Activated naive CD4-positive, alpha-beta T cell treated with anti-CD3 and anti-CD28 coated beads for 36 hours (primary cell): ENCODE measurements at regions not wholly inside any gene's neighbourhood (a gene's known extent, or its start where the extent isn't known, plus 50 kb on each side); places are given as distances from the start of the nearest gene placed in this dataset.

ENCODE experiments used
- CTCF ChIA-PET: fragments of 350-600 bp; sonication (Branson Sonifier 250); formaldehyde crosslinking; loops from one replicate; lab custom pipeline; 2021; ENCODE audit warnings: antibody characterized with exemption; lab: Charles Lee
- DNase-seq: peaks from one replicate; pipeline ENCODE4 v3.0.0-alpha.2; 2020
- H3K27ac Mint-ChIP-seq: one replicate; pipeline ENCODE4 v1.8.0; 2021; ENCODE audit warnings: mild to moderate bottlenecking, mixed read lengths
- H3K27me3 Mint-ChIP-seq: one replicate; pipeline ENCODE4 v1.8.0; 2021; ENCODE audit warnings: low read depth, mixed read lengths
- H3K36me3 Mint-ChIP-seq: one replicate; pipeline ENCODE4 v1.8.0; 2021; ENCODE audit warnings: low read depth, mixed read lengths
- H3K4me1 Mint-ChIP-seq: one replicate; pipeline ENCODE4 v1.8.0; 2021; ENCODE audit warnings: low read depth, mixed read lengths
- H3K4me3 Mint-ChIP-seq: one replicate; pipeline ENCODE4 v1.8.0; 2021; ENCODE audit warnings: mild to moderate bottlenecking, moderate library complexity, mixed read lengths
- H3K9me3 Mint-ChIP-seq: one replicate; pipeline ENCODE4 v1.8.0; 2021; ENCODE audit warnings: mixed read lengths
- intact Hi-C: fragments of 100-400 bp; cut with micrococcal nuclease; formaldehyde crosslinking; loops from one replicate; pipeline ENCODE4 v1.15.1; 2023

DNA sequence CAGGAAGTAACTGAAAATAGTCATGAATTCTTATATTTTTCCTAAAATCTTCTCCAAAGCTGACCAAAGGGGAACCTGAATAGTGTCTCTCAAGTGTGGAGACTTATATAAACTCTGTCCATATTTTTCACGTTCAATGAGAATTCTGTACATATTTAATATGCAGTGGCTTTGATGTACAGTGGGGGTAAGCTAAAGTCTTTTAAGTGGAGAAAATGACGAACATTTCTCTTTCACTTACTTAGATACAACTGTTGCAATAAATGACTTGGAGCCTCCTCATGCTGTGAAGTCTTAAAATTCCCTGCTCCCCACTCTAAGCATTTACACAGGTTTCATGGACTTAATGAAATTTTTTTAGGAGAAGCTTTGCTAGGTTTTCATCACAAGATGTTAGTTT is 1196.7 kb downstream of the EFNB2 start:
- intact Hi-C loops = no loop called here

DNA sequence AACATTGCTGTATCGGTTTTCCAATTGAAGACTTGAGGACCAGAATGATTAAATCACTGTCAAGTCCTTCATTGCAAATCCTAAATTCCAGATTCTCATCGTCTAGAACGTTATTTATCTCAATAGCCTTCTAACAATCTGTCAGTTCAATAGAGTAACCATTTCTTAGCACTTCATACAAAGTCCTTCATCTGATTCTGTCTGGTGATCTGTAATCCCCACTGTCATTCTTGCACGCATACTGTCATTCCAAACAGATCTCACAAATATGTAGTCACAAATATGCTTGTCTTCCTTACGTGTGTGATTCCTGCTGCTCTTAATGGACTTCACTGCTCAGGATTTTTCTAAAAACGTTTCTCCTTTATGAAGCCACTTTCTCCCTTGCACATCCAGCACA is 1197.5 kb downstream of the EFNB2 start:
- Mint-ChIP-seq H3K4me3 (no peak overlapping the region), H3K27me3 (peaks cover 3% of the 10 kb centered on the region), H3K27ac (no peak overlapping the region), H3K9me3 (no peaks in the 10 kb centered on the region), H3K4me1 (no peaks in the 10 kb centered on the region), H3K36me3 (no peaks in the 10 kb centered on the region)
- no peak for DNase-seq
- CTCF ChIA-PET = interaction anchor here (0.7 kb wide), 1 partner anchor 10 kb away, joined by 3 read pairs; no protein-coding TSS in a partner anchor
- intact Hi-C loops = no loop called here

More for the DNA sequence above, 1196.7 kb downstream of the EFNB2 start:
- no peaks in the 10 kb centered on the region for H3K36me3 Mint-ChIP-seq
- CTCF ChIA-PET = no interaction called here
- H3K9me3 Mint-ChIP-seq = no peaks in the 10 kb centered on the region
- DNase-seq = no peak
- H3K27me3 Mint-ChIP-seq = peaks cover 3% of the 10 kb centered on the region
- H3K27ac Mint-ChIP-seq = no peak overlapping the region
- H3K4me1 Mint-ChIP-seq = no peaks in the 10 kb centered on the region
- no peak overlapping the region for H3K4me3 Mint-ChIP-seq

DNA sequence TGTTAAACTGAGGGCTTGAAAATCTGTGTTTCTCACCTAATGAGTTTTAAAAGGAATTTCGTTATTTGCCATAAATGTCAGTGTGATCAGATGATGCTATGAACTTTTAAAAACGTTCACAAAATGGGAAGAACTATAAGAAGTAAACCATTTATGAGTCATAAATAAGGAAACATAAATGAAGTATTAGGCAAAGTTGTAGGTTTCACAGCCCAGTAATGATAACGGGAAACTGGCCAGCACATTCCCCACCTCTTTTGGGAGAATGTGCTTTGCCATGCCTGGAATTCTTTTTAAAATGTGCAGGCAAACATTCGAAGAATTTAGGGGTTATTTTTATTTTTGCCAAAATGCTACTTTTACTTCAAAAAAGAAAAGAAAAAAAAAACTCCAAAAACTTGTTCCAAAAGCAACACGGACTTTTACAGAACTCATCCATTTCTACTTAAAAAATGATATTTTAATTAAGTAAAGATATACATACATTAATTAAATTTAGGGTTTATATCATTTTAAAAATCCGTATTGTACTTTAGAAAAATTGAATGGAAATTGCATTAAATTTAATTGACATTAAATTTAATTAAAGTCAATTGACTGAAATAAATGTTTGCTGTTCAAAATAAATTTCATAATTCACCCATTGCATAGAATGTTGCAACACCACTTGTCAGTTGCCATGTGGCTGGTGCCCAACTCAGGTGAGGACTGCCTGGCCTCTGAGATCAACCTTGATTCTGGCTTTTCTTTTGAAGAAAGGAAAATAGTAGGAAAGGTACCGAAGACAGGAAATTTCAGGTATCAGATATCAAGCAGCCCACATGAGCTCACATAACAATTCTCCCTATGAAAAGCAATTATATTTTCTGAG is 1198.5 kb downstream of the EFNB2 start:
- H3K36me3 Mint-ChIP-seq = no peaks in the 10 kb centered on the region

DNA sequence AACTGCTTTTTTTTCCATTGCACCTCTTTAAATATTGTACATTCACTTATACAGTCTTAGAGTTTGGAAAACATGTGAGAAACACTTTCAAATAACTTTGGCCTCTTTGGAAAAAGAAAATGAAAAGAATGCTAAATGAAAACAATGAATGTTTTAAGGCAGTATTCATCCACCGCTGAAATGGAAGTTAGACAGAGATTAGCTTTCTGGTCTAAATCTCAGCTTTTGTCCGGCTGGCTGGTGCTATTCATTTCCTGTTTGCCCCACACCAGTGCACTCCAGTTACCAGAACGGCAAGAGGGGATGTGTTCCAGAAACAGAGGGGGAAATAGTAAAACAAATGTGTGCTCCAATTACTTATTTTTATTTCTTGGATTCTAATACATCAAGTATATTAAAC is 1201.3 kb downstream of the EFNB2 start:
- CTCF ChIA-PET = no interaction called here
- Mint-ChIP-seq H3K27ac (no peak overlapping the region), H3K36me3 (no peaks in the 10 kb centered on the region), H3K27me3 (no peaks in the 10 kb centered on the region), H3K4me1 (no peaks in the 10 kb centered on the region), H3K9me3 (peaks cover 2% of the 10 kb centered on the region), H3K4me3 (no peak overlapping the region)
- intact Hi-C loops = no loop called here
- DNase-seq = no peak

More for the DNA sequence above, 1198.5 kb downstream of the EFNB2 start:
- Mint-ChIP-seq H3K27ac (no peak overlapping the region), H3K4me1 (no peaks in the 10 kb centered on the region), H3K4me3 (no peak overlapping the region), H3K27me3 (peaks cover 3% of the 10 kb centered on the region), H3K9me3 (no peaks in the 10 kb centered on the region)
- CTCF ChIA-PET = interaction anchor here (0.7 kb wide), 1 partner anchor 11 kb away, joined by 3 read pairs; no protein-coding TSS in a partner anchor
- no peak for DNase-seq
- intact Hi-C loops = no loop called here

DNA sequence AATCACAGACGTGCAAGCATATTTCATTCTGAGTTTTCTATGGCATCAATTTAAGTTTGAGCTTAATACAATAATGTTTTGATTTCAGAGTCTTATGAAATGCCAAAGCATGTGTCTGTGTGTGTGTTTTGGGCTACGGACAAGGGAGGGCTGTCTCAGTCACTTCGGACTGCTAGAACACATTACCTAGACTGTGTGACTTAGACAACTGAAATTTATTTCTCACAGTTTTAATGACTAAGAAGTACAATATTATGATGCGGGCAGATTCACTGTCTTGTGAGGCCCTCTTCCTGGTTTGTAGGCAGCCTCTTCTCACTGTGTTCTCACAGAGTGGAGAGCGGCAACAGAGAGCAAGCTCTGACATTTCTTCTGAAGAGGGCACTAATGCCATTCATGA is 1202.0 kb downstream of the EFNB2 start:
- Mint-ChIP-seq H3K4me3 (no peak overlapping the region), H3K36me3 (no peaks in the 10 kb centered on the region), H3K27me3 (no peaks in the 10 kb centered on the region), H3K9me3 (peaks cover 6% of the 10 kb centered on the region), H3K27ac (no peak overlapping the region), H3K4me1 (no peaks in the 10 kb centered on the region)
- intact Hi-C loops = no loop called here
- CTCF ChIA-PET = no interaction called here
- DNase-seq = no peak

DNA sequence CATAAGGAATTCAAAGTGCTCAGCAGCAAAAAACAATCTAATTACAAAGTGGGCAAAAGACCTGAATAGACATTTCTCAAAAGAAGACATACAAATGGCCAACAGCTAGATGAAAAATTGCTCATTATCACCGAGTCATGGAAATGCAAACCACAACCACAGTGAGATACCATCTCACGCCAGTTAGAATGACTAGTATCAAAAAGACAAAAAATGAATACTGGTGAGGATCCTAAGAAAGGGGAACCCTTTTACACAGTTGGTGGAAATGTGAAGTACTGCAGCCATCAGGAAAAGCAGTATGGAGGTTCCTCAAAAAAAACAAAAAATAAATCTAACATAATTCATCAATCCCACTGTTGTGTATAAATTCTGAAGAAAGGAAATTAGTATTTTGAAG is 1206.1 kb downstream of the EFNB2 start:
- no peaks in the 10 kb centered on the region for H3K27me3 Mint-ChIP-seq
- peaks cover 8% of the 10 kb centered on the region for H3K9me3 Mint-ChIP-seq
- no peaks in the 10 kb centered on the region for H3K4me1 Mint-ChIP-seq
- no peaks in the 10 kb centered on the region for H3K36me3 Mint-ChIP-seq
- no peak overlapping the region for H3K27ac Mint-ChIP-seq
- intact Hi-C loops = no loop called here
- CTCF ChIA-PET = no interaction called here
- no peak for DNase-seq
- H3K4me3 Mint-ChIP-seq = no peak overlapping the region

DNA sequence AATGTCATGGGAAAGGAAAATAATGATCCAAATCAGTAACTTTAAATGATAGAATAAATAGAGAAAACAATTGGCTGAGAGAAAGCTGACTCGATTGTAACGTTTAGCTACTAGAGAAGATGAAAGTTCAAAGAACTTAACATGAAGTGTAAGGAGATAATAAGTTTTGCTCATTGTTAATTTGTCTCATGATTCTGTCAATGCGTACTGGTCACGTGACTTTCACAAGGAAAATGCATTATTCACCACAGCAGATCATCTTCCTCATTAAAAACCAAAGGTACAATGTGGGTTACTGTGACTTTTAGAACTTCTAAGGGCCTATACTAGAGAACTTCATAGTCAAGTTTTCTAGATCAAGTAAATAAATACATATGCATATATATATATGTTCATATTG is 1207.2 kb downstream of the EFNB2 start:
- H3K4me1 Mint-ChIP-seq = no peaks in the 10 kb centered on the region
- no peak for DNase-seq
- H3K9me3 Mint-ChIP-seq = peaks cover 8% of the 10 kb centered on the region
- intact Hi-C loops = no loop called here
- no peaks in the 10 kb centered on the region for H3K36me3 Mint-ChIP-seq
- no peak overlapping the region for H3K27ac Mint-ChIP-seq
- H3K4me3 Mint-ChIP-seq = no peak overlapping the region
- CTCF ChIA-PET = no interaction called here
- no peaks in the 10 kb centered on the region for H3K27me3 Mint-ChIP-seq

DNA sequence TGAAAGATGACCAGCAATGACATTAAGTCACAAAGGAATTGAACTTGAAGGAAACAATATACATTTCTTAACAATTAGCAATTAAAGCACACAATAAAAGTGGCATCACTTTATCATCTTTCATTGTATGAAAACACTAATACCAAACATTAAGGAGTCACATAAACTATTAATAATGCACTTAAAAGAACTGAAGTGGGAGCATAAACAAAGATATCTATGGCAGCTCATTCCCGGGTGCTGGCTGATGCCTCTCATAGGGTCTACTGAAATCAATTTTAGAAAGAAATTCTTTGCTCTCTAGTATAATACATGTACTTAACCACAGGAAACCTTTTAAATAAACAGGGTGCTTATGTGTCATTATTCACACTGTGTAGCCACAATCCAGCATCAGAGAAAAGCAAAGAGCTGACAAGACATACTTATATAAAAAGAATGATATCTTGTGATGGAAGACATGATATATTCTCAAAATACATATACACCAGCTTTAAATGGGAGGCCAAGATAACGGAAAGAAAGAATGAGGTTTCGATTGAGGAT is 1207.8 kb downstream of the EFNB2 start:
- no peak for DNase-seq
- Mint-ChIP-seq H3K27me3 (no peaks in the 10 kb centered on the region), H3K9me3 (peaks cover 8% of the 10 kb centered on the region), H3K27ac (no peak overlapping the region), H3K4me1 (no peaks in the 10 kb centered on the region), H3K4me3 (no peak overlapping the region), H3K36me3 (no peaks in the 10 kb centered on the region)
- intact Hi-C loops = no loop called here
- CTCF ChIA-PET = no interaction called here

DNA sequence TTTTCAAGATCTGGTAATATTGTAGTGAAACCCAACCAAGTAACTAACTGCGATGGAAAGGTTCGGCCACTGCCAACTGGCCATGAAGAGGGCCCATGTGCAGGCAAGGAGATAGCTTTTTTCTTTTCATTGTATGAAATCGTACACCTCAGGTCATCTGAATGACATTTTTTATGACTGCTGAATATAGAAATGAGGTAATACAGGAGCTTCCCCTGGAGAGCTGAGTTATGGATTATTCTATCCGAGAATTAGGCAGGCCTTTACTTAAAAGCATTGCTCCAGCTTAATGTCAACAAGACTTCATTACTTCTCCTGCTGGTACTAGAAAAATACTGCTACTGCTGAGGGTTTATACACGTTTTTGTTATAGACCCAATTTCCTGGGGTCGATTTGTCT is 1215.6 kb downstream of the EFNB2 start:
- intact Hi-C loops = no loop called here
- CTCF ChIA-PET = interaction anchor here (0.5 to 0.6 kb wide), 2 partner anchors 210 to 1247 kb away, joined by 4 read pairs; no protein-coding TSS in a partner anchor
- no peaks in the 10 kb centered on the region for H3K4me1 Mint-ChIP-seq
- H3K27me3 Mint-ChIP-seq = no peaks in the 10 kb centered on the region
- H3K4me3 Mint-ChIP-seq = no peak overlapping the region
- H3K36me3 Mint-ChIP-seq = no peaks in the 10 kb centered on the region
- no peaks in the 10 kb centered on the region for H3K9me3 Mint-ChIP-seq
- DNase-seq = no peak
- H3K27ac Mint-ChIP-seq = no peak overlapping the region

DNA sequence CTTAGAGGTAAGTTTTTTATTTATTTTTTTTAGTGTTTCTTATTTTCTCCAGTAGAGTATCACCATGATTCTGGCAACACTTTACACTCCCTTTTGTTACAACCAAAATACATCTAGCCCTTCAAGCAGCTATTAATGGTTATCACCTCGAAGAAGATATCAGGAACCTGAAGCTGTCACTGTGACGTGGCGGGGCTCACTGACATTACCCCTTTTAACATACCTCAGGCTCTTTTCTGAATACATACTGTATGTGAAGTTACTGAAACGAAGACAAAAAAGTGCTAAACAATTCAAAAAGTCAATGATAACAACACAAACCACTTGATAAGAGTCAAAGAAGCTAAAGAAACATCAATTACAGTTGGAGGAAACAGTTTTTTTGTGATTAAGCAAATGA is 1218.7 kb downstream of the EFNB2 start:
- Mint-ChIP-seq H3K36me3 (no peaks in the 10 kb centered on the region), H3K4me1 (no peaks in the 10 kb centered on the region), H3K27ac (no peak overlapping the region), H3K9me3 (no peaks in the 10 kb centered on the region), H3K4me3 (no peak overlapping the region), H3K27me3 (no peaks in the 10 kb centered on the region)
- CTCF ChIA-PET = interaction anchor here (0.7 kb wide), 1 partner anchor 596 kb away, joined by 3 read pairs; no protein-coding TSS in a partner anchor
- intact Hi-C loops = no loop called here
- no peak for DNase-seq

DNA sequence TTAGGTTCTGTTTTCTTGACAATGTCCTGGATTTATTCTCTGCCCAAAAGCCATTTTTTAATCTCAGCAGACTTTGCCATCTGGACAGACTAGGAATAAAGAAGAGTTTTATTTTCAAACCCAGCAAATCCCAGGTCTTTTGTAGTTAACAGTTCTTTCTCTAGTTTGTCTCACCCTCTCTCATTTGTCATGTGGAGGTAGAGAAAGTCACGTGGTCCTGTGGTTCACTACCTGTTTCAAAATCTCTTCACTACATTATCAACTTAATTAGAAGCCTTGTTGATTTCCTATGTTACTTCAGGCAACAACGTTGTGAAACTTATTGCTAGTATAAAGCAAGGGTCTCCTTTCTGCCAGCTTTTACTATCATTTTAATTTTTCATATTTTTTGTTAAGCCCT is 1222.6 kb downstream of the EFNB2 start:
- H3K27ac Mint-ChIP-seq = no peak overlapping the region
- H3K36me3 Mint-ChIP-seq = no peaks in the 10 kb centered on the region
- H3K4me1 Mint-ChIP-seq = no peaks in the 10 kb centered on the region
- H3K4me3 Mint-ChIP-seq = no peak overlapping the region
- CTCF ChIA-PET = no interaction called here
- H3K9me3 Mint-ChIP-seq = no peaks in the 10 kb centered on the region
- H3K27me3 Mint-ChIP-seq = no peaks in the 10 kb centered on the region
- intact Hi-C loops = no loop called here
- DNase-seq = no peak

DNA sequence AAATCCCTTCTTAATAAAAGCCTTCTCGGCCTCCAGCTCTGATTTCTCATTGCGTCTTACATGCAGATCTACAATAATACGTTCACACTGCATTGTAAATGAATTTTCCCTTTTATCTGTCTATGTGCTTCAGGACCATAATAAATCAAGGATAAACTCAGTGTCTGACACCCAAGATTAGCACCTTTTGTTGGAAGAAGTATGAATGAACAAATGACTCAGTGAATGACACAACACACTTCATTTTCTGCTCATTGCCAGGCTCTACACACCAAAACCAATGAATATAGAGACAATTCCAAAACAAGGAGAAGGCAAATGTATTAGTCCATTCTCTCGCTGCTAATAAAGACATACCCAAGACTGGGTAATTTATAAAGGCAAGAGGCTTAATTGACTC is 1224.4 kb downstream of the EFNB2 start:
- Mint-ChIP-seq H3K4me1 (no peaks in the 10 kb centered on the region), H3K4me3 (no peak overlapping the region), H3K27me3 (no peaks in the 10 kb centered on the region), H3K36me3 (no peaks in the 10 kb centered on the region), H3K9me3 (no peaks in the 10 kb centered on the region), H3K27ac (no peak overlapping the region)
- CTCF ChIA-PET = no interaction called here
- intact Hi-C loops = no loop called here
- DNase-seq = no peak

DNA sequence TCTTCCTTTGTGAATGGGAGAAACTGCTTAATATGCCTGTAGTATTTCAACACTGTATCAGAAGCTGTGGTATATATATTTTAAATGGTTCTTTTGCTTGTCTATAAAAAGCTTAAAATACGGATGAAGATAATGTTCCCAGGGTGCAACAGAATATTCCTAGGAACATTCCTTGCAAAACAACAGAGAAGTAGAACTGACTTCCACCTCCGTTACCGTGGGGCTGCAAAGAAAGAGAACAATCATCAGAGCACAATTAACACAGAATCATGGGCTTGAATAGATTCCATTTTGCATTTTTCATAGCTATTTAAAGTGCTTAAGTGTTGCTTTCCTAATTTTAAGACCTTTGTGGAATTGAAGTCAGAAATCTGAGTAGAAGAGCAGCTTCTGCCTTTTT is 1227.7 kb downstream of the EFNB2 start:
- Mint-ChIP-seq H3K4me1 (no peaks in the 10 kb centered on the region), H3K36me3 (no peaks in the 10 kb centered on the region), H3K4me3 (no peak overlapping the region), H3K27me3 (no peaks in the 10 kb centered on the region), H3K9me3 (no peaks in the 10 kb centered on the region), H3K27ac (no peak overlapping the region)
- intact Hi-C loops = no loop called here
- CTCF ChIA-PET = no interaction called here
- no peak for DNase-seq
